ENCODE measurements at regions not wholly inside any gene's neighbourhood (a gene's known extent, or its start where the extent isn't known, plus 50 kb on each side); places are given as distances from the start of the nearest gene placed in this dataset.

- TF ChIP-seq POLR2A (IDR thresholded peaks at IDR 0.05) (no peak), CTCF (IDR thresholded peaks at IDR 0.05) (no peak)
These were observed 119.5 kb upstream of the EPHA4 start for GRCh38 chr2:221691571-221691970.
